ENCODE measurements at regions not wholly inside any gene's neighbourhood (a gene's known extent, or its start where the extent isn't known, plus 50 kb on each side); places are given as distances from the start of the nearest gene placed in this dataset.

DNA sequence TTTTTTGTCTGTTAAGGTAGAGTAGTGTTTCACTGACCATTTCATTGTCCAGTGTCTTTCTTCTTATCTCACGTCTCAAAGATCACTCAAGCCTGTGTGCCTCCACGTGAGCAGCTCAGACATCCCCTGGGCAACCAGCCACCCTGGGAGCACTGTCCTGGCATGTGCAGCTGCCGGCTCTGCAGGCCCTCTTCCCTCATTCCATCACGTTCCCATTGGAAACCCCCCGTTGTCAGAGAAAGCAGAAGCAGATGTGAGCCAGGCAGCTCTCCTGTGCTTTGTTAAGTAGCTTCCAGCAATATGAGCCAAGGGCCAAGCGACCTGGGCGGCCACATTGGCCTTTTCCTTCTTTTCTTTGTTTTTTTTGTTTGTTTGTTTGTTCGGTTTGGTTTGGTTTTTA lies 233.2 kb upstream of the SYNDIG1 start:
- no peak overlapping the region for H3K4me3 ChIP-seq (ENCODE audit: low read depth, low read length)
- TF ChIP-seq CTCF (IDR thresholded peaks at IDR 0.05; ENCODE audit: low read depth, low read length) = no peak

GRCh38 chr20:24235296-24236175 lies 233.9 kb upstream of the SYNDIG1 start:
- no peak overlapping the region for H3K4me3 ChIP-seq (ENCODE audit: low read depth, low read length)
- TF ChIP-seq CTCF (IDR thresholded peaks at IDR 0.05; ENCODE audit: low read depth, low read length) = no peak

GRCh38 chr20:24227600-24227999 lies 239.0 kb upstream of the GGTLC1 start:
- H3K4me3 ChIP-seq (ENCODE audit: low read depth, low read length) = no peak overlapping the region
- TF ChIP-seq CTCF (IDR thresholded peaks at IDR 0.05; ENCODE audit: low read depth, low read length) = no peak

DNA sequence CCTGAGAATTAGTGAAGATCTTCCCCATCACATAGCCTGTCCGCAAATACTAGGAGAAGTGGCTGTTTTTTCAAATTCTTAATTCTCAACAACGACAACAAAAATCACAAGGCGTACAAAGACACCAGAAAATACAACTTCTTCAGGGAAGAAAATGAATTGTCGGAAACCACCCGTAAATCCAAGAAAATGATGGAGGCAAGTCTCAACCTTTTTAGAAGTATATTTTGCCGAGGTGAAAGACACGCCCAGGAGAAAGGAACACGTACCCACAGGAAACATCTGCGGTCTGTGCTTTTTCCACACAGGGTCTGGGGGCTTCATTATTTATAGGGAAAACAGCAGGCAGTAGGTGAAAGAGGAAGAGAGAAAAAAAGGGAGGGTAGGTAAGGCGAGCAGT lies 223.9 kb upstream of the GGTLC1 start:
- TF ChIP-seq CTCF (IDR thresholded peaks at IDR 0.05; ENCODE audit: low read depth, low read length) = no peak
- no peak overlapping the region for H3K4me3 ChIP-seq (ENCODE audit: low read depth, low read length)

DNA sequence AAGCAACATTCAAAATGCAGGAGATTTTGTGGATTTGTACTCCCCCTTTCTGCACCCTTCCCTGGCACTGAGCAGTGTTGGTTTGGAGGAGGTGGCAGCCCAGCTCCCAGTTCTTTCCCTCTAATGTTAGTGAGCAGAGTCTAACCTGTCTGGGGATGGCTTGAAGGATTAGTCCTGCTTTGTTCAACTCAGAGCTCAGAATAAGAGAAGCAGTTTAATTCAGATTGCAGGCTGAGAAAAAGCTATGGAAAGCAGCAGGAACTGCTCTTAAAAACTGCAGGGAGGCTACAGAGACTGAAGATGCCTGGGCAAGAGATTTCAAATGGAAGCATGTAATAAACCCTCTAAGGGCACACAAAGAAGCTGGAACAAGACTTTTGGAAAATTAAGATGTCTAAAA lies 223.4 kb upstream of the GGTLC1 start:
- TF ChIP-seq CTCF (IDR thresholded peaks at IDR 0.05; ENCODE audit: low read depth, low read length) = no peak
- no peak overlapping the region for H3K4me3 ChIP-seq (ENCODE audit: low read depth, low read length)

- no peak overlapping the region for H3K4me3 ChIP-seq (ENCODE audit: low read depth, low read length)
- TF ChIP-seq CTCF (IDR thresholded peaks at IDR 0.05; ENCODE audit: low read depth, low read length) = no peak
Measured at GRCh38 chr20:24210356-24210755, 221.8 kb upstream of the GGTLC1 start.

- no peak for TF ChIP-seq CTCF (IDR thresholded peaks at IDR 0.05; ENCODE audit: low read depth, low read length)
- no peak overlapping the region for H3K4me3 ChIP-seq (ENCODE audit: low read depth, low read length)
Measured at GRCh38 chr20:24208652-24209051, 220.1 kb upstream of the GGTLC1 start.
